ENCODE measurements at regions not wholly inside any gene's neighbourhood (a gene's known extent, or its start where the extent isn't known, plus 50 kb on each side); places are given as distances from the start of the nearest gene placed in this dataset.

GRCh38 chr9:117541181-117541580, 126.3 kb upstream of the ASTN2 start:
- no peaks in the 10 kb centered on the region for H3K4me1 Mint-ChIP-seq (ENCODE audit: low read depth)
- Histone ChIP-seq H3K36me3 (ENCODE audit: insufficient read depth, low read length) (no peaks in the 10 kb centered on the region), H3K27me3 (ENCODE audit: control insufficient read depth in 1 of 2, insufficient read depth in 2 of 2, low read length in 2 of 2) (no peaks in the 10 kb centered on the region), H3K9me3 (ENCODE audit: control insufficient read depth in 1 of 2, insufficient read depth in 1 of 2, low read length in 2 of 2) (no peaks in the 10 kb centered on the region), H3K4me3 (ENCODE audit: low read length) (no peak overlapping the region), H3K4me1 (ENCODE audit: insufficient read depth, low read length) (no peaks in the 10 kb centered on the region), H3K27ac (ENCODE audit: low read depth in 1 of 2, low read length in 2 of 2) (no peak overlapping the region)
- CTCF ChIA-PET: no interaction called here
- ATAC-seq (ENCODE audit: poor library complexity): no peak
- H3K4me3 Mint-ChIP-seq: no peak overlapping the region
- intact Hi-C loops (cut with DNase I, micrococcal nuclease): no loop called here
- no peak overlapping the region for H3K27ac Mint-ChIP-seq
- no peaks in the 10 kb centered on the region for H3K9me3 Mint-ChIP-seq
- no peaks in the 10 kb centered on the region for H3K36me3 Mint-ChIP-seq (ENCODE audit: low read depth)
- no peak for TF ChIP-seq CTCF (IDR thresholded peaks at IDR 0.05)
- POLR2A ChIA-PET: no interaction called here
- no peaks in the 10 kb centered on the region for H3K27me3 Mint-ChIP-seq
- no peak for DNase-seq

GRCh38 chr9:117535973-117536372, 121.1 kb upstream of the ASTN2 start:
- H3K4me3 ChIP-seq (ENCODE audit: low read length): no peak overlapping the region
- no peaks in the 10 kb centered on the region for H3K9me3 ChIP-seq (ENCODE audit: control insufficient read depth in 1 of 2, insufficient read depth in 1 of 2, low read length in 2 of 2)
- no peaks in the 10 kb centered on the region for H3K36me3 Mint-ChIP-seq (ENCODE audit: low read depth)
- ATAC-seq (ENCODE audit: poor library complexity): no peak
- H3K4me3 Mint-ChIP-seq: no peak overlapping the region
- TF ChIP-seq CTCF (IDR thresholded peaks at IDR 0.05): no peak
- intact Hi-C loops (cut with DNase I, micrococcal nuclease): no loop called here
- ChIA-PET CTCF (no interaction called here), POLR2A (no interaction called here)
- H3K27me3 Mint-ChIP-seq: no peaks in the 10 kb centered on the region
- no peaks in the 10 kb centered on the region for H3K9me3 Mint-ChIP-seq
- no peak overlapping the region for H3K27ac Mint-ChIP-seq
- H3K27ac ChIP-seq (ENCODE audit: low read depth in 1 of 2, low read length in 2 of 2): no peak overlapping the region
- H3K36me3 ChIP-seq (ENCODE audit: insufficient read depth, low read length): no peaks in the 10 kb centered on the region
- no peaks in the 10 kb centered on the region for H3K4me1 Mint-ChIP-seq (ENCODE audit: low read depth)
- no peaks in the 10 kb centered on the region for H3K4me1 ChIP-seq (ENCODE audit: insufficient read depth, low read length)
- DNase-seq: no peak
- H3K27me3 ChIP-seq (ENCODE audit: control insufficient read depth in 1 of 2, insufficient read depth in 2 of 2, low read length in 2 of 2): no peaks in the 10 kb centered on the region

DNA sequence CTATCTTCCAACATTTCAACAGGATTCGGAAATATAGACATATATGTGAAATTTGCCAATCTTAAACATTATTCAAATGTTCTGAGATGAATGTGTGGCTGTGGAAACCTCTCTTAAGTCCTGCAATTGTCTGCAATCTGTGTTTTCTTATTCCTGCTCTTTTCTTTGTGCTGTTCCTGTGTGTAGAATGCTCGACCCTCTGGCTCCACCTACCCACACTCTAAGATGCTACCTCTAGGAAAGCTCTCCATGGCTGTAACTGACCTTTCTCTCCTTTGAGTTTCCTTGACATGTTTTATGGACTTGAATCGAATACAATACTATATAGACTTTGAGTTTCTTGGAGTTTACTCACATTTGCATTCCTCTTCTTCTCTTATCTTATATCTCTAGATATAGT, 120.6 kb upstream of the ASTN2 start:
- POLR2A ChIA-PET: no interaction called here

More for the DNA sequence above, 120.6 kb upstream of the ASTN2 start:
- Histone ChIP-seq H3K4me3 (ENCODE audit: low read length) (no peak overlapping the region), H3K27me3 (ENCODE audit: control insufficient read depth in 1 of 2, insufficient read depth in 2 of 2, low read length in 2 of 2) (no peaks in the 10 kb centered on the region), H3K27ac (ENCODE audit: low read depth in 1 of 2, low read length in 2 of 2) (no peak overlapping the region), H3K36me3 (ENCODE audit: insufficient read depth, low read length) (no peaks in the 10 kb centered on the region), H3K9me3 (ENCODE audit: control insufficient read depth in 1 of 2, insufficient read depth in 1 of 2, low read length in 2 of 2) (no peaks in the 10 kb centered on the region), H3K4me1 (ENCODE audit: insufficient read depth, low read length) (no peaks in the 10 kb centered on the region)
- CTCF ChIA-PET: no interaction called here
- intact Hi-C loops (cut with DNase I, micrococcal nuclease): no loop called here
- Mint-ChIP-seq H3K4me3 (no peak overlapping the region), H3K9me3 (no peaks in the 10 kb centered on the region), H3K27ac (no peak overlapping the region), H3K36me3 (ENCODE audit: low read depth) (no peaks in the 10 kb centered on the region), H3K27me3 (no peaks in the 10 kb centered on the region), H3K4me1 (ENCODE audit: low read depth) (no peaks in the 10 kb centered on the region)
- ATAC-seq (ENCODE audit: poor library complexity) (no peak), DNase-seq (no peak)
- no peak for TF ChIP-seq CTCF (IDR thresholded peaks at IDR 0.05)
